ENCODE measurements at regions not wholly inside any gene's neighbourhood (a gene's known extent, or its start where the extent isn't known, plus 50 kb on each side); places are given as distances from the start of the nearest gene placed in this dataset.

DNA sequence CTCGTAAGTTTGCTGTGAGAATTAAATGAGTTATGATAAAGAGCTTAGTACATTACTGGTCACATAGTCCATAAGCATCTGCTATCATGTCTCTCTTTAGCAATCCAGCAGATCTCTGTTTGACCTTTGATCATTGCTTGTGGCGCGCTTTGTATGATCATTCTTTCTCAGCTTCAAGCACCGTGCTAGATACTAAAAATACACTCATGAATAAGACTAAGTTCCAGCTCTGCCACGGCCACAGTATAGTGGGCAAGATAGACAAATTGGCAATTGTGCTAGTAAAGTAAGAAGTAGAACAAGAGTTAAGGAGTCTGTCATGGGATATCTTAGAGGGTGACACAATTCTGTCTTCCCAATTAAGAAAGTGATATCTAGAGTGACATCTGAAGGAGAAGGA lies 75.2 kb upstream of the ADGRF1 start:
- DNase-seq (ENCODE audit: low read depth in 2 of 2), result no peak

DNA sequence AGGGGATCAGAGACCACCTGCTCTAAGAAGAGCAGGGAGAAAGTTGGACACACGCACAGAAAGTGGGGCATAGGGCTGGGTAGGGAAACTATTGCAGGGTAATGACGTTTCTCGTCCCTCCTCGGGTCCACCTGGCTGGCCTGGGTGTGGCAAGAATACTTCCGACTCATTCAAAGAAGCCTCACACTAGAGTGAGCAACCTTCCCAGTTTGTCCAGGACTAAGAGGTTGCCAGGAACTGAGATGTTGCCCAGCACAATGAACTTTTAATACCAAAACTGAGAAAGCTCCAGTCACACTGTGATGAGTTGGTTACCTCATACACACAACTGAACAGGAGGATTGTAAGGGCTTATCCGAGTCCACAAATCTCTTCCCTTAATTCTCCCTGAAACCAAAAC lies 74.5 kb upstream of the ADGRF1 start:
- DNase-seq (ENCODE audit: low read depth in 2 of 2), result no peak

DNA sequence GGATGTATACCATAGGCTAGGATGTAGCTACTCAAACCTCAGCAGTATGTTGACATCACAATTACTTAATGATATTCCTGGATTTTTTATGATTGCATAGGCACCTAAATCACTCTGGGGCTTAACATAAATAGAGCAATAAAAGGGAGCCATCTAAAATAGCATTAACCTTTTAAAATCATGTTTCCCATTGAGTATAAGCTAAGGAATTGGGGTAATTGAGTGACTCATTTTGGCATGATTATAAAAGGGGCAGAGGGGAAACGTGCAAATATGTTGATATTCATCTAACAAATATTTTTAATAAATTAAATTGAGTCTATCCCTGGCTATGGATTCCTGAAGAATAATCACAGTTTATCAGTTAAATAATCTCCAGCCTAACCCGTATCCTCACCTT lies 74.0 kb upstream of the ADGRF1 start:
- DNase-seq (ENCODE audit: low read depth in 2 of 2), result no peak

DNA sequence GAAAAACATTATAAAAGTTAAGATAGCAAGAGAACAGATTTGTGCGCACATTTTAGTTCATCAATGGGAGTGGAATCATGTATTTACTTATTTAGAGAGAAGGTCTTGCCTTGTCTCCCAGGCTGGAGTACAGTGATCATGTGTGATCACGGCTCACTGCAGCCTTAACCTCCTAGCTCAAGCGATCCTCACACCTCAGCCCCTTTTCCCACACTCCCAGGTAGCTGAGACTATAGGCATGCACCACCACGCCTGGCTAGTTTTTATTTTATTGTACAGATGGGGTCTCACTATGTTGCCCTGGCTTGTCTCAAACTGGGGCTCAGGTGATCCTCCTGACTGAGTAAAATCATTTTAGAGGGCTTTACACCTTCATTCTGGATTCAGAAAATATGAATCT lies 72.3 kb upstream of the ADGRF1 start:
- no peak for DNase-seq (ENCODE audit: low read depth in 2 of 2)

DNA sequence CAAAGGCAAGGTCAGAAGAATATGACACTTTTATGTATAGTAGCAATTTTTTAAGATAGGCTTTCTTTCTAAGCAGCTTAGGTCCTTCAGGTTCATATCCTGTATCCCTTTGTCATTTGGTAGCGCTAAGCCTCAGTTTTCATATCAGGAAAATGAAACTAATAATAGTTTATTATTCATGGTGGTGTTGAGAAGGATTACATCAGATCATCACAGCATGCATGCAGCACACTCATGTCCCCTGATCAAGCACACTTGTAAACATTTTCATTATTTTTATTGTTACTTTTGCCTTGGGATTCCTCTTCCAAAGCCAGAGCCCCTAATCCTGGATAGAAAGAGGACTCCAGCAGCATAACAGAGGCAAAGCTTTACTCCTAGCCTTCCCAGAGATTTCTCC lies 70.2 kb upstream of the ADGRF1 start:
- no peak for DNase-seq (ENCODE audit: low read depth in 2 of 2)

DNA sequence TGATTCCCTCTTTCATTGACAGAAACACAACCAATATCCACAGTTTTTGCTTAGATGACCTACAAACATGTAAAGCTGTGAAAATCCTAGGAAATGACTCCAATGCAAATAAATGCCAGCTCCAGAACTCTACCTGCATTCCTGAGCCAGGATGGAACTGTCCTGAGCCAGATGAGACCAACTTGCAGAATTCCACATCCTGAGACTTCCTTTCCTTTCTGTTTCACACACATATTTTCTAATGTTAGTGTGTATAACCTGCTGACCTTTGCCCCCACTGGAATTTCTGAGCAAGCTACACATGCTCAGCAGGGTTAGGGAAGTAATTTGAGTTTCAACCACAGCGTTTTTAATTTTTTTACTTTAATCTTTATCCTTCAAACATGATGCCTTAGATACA lies 69.6 kb upstream of the ADGRF1 start:
- no peak for DNase-seq (ENCODE audit: low read depth in 2 of 2)

DNA sequence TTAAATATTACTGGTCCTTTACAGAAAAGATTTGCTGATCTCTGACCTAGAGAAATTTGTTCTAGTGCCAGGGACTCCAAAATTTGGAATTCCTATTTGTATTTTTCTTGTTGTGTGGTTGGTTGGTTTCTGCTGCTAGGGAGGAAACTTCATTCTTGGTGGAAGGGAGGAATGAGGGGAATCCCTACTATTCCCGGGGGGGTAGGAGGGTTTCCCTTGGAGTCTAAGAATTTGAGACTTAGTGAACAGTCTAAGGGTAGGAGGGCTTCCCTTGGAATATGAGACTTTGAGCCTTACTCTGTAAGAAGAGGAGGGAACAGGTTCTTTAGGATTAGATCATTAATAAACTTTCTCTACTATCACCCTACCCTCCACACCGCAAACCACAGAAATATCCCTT lies 67.1 kb upstream of the ADGRF1 start:
- DNase-seq (ENCODE audit: low read depth in 2 of 2), result no peak

DNA sequence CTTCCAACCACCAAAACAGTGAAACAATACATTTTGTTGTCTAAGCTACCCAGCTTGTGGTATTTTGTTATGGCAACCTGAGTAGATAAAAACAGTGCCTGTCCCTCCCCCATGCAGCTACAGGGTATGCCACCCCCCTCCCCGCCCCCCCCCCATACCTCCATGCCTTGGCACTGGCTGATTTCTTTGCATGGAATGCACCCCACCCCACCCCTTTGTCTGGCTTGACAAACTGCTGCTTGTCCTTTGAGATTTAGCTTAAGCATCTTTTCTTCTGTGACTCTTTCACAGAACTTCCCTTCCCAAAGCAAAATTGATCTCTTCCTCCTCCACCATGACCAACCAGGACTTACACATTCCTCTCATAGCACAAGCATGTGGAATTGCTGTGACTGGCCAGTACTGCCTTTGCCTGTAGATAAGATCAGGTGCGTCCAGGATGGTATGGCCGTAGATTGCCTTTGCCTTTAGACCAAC lies 64.6 kb upstream of the ADGRF1 start:
- DNase-seq (ENCODE audit: low read depth in 2 of 2), result no peak

DNA sequence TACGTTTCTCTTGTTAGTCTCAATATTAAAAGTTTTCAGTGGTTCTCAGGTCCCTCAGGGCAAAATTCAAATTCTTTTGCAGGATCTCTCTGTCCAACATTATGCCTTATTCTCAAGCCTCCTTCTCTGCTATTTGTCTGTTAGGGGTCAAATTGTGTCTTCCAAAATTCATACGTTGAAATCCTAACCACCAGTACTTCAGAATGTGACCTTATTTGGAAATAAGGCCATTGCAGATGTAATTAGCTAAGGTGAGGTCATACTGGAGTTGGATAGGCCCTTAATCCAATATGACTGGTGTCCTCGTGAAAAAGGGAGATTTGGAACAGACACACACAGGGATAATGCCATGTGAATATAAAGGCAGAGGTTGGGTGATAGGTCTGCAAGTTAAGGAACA lies 64.1 kb upstream of the ADGRF1 start:
- no peak for DNase-seq (ENCODE audit: low read depth in 2 of 2)

DNA sequence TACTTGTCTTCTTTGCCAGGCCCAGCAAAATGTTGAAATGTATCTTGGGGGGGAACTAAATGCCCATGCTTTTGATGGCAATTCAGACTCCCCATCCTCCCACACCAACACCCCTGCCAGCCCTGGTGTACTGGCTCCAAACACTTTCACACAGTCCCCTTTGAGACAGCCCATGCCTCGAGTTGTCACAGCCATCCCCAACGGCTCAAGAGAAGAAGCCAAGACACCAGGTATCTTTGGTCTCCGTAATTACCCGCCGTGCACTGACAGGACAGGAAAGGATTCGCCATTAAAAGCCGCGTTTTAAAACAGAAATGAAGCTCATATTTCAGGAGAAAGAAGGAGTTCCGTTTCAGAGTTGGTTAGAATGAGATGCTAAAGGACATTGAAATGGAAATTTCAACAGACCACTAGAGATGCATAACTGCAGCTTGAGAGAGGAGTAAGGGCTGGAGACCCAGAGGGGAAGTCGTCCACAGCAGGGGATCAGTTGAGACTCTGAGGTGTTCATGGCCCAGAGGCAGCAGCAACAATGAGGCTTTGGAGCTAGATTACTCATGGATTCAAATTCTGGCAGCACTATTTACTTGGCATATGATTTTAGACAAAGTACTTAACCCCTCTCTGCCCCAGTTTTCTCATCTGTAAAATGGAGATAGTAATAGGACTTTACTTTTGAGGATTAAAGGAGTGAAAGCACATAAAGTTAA lies 63.5 kb upstream of the ADGRF1 start:
- DNase-seq (ENCODE audit: low read depth in 2 of 2), result no peak

DNA sequence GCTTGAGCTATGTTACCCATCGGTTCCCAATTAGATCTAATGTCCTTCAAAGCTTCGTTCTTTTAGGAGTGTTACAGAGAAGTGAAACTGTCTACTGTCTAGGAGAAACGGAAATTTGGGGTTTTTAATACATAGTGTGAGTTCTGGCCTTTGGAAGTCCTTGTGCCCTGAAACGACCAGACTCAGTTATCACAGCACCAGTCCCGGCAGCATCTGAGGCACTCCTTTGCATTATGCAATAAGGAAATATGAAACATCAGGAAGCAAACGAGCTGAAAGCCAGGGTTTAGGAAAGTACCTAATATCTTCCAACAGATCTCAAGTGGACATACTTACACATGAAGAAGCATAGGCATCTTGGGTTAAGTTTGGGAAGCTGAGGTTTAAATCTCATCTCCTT lies 61.8 kb upstream of the ADGRF1 start:
- DNase-seq (ENCODE audit: low read depth in 2 of 2), result no peak

DNA sequence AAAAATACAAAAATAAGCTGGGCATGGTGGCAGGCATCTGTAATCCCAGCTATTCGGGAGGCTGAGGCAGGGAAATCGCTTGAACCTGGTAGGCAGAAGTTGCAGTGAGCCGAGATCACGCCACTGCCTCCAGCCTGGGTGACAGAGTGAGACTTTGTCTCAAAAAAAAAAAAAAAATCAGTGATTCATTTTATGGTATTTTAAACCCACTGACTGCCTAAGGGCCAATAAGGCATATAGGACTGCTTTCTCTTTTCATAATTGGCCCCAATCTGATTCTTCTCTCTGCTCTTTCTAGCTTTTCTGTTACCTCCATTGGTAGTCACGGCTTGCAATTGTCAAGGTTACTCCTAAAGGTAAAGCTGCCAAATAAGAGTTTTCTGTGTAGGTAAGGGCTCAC lies 60.2 kb upstream of the ADGRF1 start:
- no peak for DNase-seq (ENCODE audit: low read depth in 2 of 2)

DNA sequence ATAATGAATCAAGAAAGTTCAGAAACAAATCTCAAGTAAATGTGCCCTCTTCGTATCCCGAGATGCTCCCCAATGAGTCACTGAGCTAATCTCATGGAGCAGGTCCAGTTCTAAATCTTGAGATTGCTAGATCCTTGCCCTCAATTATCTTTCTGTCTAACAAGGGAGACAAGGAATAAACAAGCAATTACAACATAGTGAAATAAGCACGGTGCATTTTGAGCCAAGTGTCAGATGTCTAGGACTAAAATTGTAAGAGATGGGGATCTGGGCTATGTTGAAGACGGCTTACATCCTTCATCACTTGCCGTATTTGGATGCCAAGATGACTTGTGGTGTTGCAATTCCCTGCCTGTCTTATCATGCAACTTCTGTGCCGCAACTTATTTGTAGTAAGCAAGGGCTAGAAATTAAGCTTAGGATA lies 56.5 kb upstream of the ADGRF1 start:
- no peak for DNase-seq (ENCODE audit: low read depth in 2 of 2)

DNA sequence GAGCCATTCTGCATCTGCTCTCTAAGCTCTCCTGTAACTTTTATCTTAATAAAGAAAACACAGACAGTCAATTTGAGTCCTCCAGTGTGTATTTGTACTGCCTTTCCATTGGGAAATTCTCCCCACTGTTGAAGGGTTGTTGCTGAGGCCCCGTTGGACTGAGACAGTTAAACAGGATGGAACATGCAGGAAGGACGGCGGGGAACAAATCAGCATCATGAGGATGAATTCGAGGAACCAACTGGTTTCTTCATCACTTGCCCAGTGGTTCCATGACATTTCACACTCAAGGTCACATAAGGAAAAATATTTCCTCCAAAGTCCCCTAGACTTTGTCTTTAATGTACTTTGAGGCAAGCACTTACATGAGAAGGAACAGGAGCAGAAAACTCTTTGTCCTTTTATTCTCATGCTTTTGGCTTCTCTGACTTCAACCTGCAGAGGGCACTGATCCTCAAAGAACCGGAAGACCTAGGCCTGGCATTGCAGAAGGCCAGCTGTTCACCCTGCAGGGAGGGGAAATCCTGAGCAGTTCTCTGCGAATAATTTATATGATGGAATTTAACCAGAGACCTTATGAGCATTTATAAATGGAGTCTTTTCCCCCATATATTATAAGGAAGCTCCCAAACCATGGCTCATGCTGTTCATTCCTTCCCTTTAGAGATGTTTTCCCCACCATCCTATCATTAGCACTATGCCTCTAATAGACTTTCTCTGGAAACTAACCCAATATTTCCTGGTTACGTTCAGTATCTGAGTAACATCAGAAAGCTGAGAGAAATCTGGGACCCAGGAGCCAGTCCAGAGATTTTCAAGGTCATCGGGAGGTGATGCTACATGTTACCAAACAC lies 55.2 kb upstream of the ADGRF1 start:
- peak; percentile 2 to 14 for DNase-seq (ENCODE audit: low read depth in 2 of 2)

DNA sequence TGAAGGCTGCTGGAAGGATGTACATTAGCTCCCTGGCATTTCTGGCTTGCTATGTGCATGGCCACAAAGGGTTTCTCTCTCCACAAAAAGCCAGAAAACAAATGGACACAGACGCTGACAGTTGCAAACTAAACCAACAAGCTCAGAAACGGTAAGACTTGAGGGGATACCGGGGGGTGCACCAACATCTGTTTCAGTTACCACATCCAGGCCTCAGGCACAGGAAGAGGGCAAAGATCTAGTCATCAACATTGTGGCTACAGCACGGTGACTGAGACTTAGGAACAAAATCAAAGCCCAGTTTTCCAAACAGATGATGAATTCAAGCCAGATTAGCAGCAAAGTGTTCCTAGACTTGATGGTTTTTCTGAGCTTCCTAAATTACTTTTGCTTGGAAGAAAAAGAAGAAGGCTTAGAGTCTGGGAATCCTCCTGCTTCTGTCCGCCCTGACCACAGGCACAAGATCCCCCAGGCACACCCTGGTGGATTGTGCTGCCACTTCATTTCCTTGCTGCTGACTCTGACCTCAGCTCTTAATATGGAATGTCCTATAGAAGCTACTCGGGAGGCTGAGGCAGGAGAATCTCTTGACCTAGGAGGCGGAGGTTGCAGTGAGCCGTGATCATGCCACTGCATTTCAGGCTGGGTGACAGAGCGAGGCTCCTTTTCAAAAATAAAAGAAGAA lies 54.2 kb upstream of the ADGRF1 start:
- no peak for DNase-seq (ENCODE audit: low read depth in 2 of 2)

DNA sequence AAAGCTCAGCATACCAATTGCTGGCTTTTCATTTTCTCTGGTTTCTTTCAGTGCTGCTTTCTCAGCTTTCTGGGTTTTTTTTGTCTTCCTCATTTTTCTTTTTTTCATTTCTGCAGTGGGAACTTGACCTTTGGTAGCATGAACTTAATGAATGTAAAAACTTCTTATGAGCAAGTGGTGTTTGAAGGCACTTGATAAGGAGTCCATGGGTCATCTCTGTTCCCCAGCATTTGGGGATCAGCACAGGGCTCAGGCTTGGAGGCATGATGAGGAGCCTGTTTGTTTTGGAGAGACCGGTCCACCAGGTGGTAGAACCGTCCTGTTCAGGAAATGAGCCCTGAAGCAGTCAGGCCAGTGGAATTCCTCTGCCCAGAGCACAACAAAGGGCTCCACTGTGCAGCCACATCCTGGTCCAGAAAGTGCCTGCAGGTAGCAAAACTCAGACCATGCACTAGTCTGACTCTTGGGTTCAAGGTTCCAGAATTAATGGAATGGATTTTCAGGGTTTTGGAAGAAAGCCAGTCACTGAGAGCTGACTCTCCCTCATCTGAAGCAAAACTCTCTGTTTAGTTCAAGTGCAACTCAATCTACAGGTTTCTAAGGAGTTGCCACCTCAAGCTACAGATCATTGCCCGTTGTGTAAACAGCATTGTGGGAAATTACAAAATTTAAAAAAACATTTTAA lies 52.3 kb upstream of the ADGRF1 start:
- no peak for DNase-seq (ENCODE audit: low read depth in 2 of 2)

DNA sequence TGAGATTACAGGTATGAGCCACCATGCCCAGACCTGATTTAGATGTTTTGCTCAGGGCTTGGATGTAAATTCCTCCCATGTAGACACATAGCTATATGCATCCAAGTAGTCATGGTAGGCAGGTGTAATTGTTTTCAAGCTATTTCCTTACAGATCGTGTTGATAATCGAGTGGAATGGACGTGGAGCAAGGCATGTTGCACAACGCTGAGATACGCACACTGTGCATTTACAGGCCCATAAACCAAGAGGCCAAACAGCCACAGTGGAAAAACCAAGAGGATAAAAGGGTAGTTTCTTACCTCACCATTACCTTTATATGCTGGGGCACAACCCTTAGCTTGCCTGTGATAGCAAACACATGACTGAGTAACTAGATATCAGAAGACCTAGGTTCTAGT lies 51.0 kb upstream of the ADGRF1 start:
- DNase-seq (ENCODE audit: low read depth in 2 of 2), result no peak

DNA sequence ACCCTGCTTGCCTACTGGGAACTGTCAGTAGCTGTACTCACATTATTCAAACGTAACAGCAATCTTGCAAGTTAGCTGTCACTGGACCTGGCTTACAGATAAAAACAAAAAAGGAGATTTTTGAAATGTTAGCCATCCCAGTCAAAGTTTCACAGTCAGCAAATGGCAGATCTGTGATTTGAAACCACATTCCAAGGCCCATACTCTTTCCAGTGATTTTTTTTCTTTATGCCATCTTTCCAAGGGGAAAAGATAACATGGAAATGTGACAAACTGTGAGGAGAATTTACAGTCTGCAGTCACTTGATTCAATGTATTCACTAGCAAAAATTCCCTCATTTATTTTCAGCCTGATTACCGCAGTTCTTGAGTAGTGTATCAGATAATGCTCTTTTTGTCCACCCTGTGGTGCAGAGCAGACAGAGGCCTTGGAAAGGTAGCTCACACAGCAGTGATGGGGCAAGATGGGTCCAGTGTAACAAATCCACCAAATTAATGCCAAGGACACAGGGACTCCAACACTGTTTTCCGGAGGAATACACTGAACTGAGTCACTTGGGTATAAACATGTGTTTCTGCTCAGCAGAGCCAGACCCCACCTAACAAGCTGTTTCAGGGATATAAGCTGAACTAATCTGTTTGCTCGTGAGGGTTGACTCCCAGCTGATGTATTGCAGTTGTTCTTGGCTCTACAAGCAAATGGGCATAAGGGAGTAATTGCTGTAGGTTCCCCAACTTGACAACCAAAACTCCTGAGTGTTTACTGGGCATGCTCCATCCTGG lies 49.9 kb upstream of the ADGRF1 start:
- no peak for DNase-seq (ENCODE audit: low read depth in 2 of 2)
